Gastrocnemius medialis (tissue), 4 donors: ENCODE measurements at regions not wholly inside any gene's neighbourhood (a gene's known extent, or its start where the extent isn't known, plus 50 kb on each side); places are given as distances from the start of the nearest gene placed in this dataset.

Experiments
- ATAC-seq, 2 donors: fragments of 150-250 bp; one replicate each; pipeline ENCODE4 v1.9.1; 2016
- DNase-seq, 2 donors: peaks; one replicate each; pipeline ENCODE4 v3.0.0-alpha.2; 2019
- H3K27ac ChIP-seq, 4 donors: fragments of 200-600 bp; sonication (generic); 1 replicate in 1 of 4; 2 replicates in 3 of 4; pipeline ENCODE4 v1.5.1; 2016 to 2018; ENCODE audit warnings: mild to moderate bottlenecking in 2 of 4, moderate library complexity in 1 of 4
- H3K27me3 ChIP-seq, 3 donors: fragments of 200-600 bp; sonication (generic) in 2 of 3; 1 replicate in 1 of 3; 2 replicates in 2 of 3; pipeline versions ENCODE4 v1.5.1 to v1.6.0; 2016 to 2019; ENCODE audit warnings: mild to moderate bottlenecking in 1 of 3, moderate library complexity in 1 of 3
- H3K36me3 ChIP-seq, 2 donors: fragments of 200-600 bp; sonication (generic) in 1 of 2; one replicate each; pipeline ENCODE4 v1.5.1; 2017 to 2018
- H3K4me1 ChIP-seq, 2 donors: fragments of 200-600 bp; sonication (generic) in 1 of 2; one replicate each; pipeline ENCODE4 v1.5.1; 2016 to 2017; ENCODE audit warnings: mild to moderate bottlenecking in 2 of 2
- H3K4me3 ChIP-seq, 4 donors: fragments of 200-600 bp; sonication (generic) in 3 of 4; 1 replicate in 1 of 4; 2 replicates in 3 of 4; pipeline ENCODE4 v1.5.1; 2016 to 2019; ENCODE audit warnings: mild to moderate bottlenecking in 2 of 4
- H3K9me3 ChIP-seq, 3 donors: fragments of 200-600 bp; sonication (generic) in 2 of 3; 1 replicate in 1 of 3; 2 replicates in 2 of 3; pipeline ENCODE4 v1.5.1; 2016 to 2019
- CTCF ChIP-seq, 5 experiments: fragments of 450-650 bp in 3 of 5; fragments of 200-600 bp in 2 of 5; sonication (generic) in 2 of 5; IDR thresholded peaks in 4 of 5; conservative IDR thresholded peaks in 1 of 5; 1 replicate in 4 of 5; 2 replicates in 1 of 5; pipeline ENCODE4 v1.5.1; 2016 to 2019; ENCODE audit warnings: antibody characterized with exemption in 5 of 5, mild to moderate bottlenecking in 3 of 5, moderate library complexity in 3 of 5
- POLR2A ChIP-seq, 2 donors: fragments of 450-650 bp; IDR thresholded peaks; one replicate each; pipeline ENCODE4 v1.6.1; 2017; ENCODE audit warnings: antibody characterized with exemption in 2 of 2, mild to moderate bottlenecking in 2 of 2, moderate library complexity in 2 of 2
- in situ Hi-C, 4 donors: fragments of 200-750 bp; cut with MboI; loops; one replicate each; pipeline versions ENCODE4 v1.15.0 to v1.8.0; 2017; ENCODE audit warnings: low sequenced_read_pairs in 4 of 4
- intact Hi-C: fragments of 100-400 bp; cut with DNase I; formaldehyde crosslinking; loops from one replicate; pipeline ENCODE4 v1.15.1; 2023; ENCODE audit warnings: low total_unique reads

GRCh38 chr13:72639377-72639776 is 88.1 kb downstream of the MZT1 start:
- in situ Hi-C loops = no loop called here
- H3K36me3 ChIP-seq = no peaks in the 10 kb centered on the region
- H3K27ac ChIP-seq = no peak overlapping the region

GRCh38 chr13:72638059-72638815 is 89.2 kb downstream of the MZT1 start:
- no peak overlapping the region for H3K4me3 ChIP-seq
- no peaks in the 10 kb centered on the region for H3K9me3 ChIP-seq
- ATAC-seq (no peak), DNase-seq (no peak)
- H3K4me1 ChIP-seq = no peaks in the 10 kb centered on the region
- TF ChIP-seq POLR2A (IDR thresholded peaks at IDR 0.05) (no peak), CTCF (IDR thresholded peaks at IDR 0.05 in 4 of 5, conservative IDR thresholded peaks at IDR 0.05 in 1 of 5) (no peak)
- H3K27me3 ChIP-seq = no peaks in the 10 kb centered on the region
- intact Hi-C loops = no loop called here
- in situ Hi-C loops = no loop called here
- no peak overlapping the region for H3K27ac ChIP-seq
- no peaks in the 10 kb centered on the region for H3K36me3 ChIP-seq

More at GRCh38 chr13:72639377-72639776, 88.1 kb downstream of the MZT1 start:
- H3K4me1 ChIP-seq = no peaks in the 10 kb centered on the region
- no peak overlapping the region for H3K4me3 ChIP-seq
- intact Hi-C loops = no loop called here
- no peak for DNase-seq
- H3K9me3 ChIP-seq = no peaks in the 10 kb centered on the region
- no peak for TF ChIP-seq CTCF (IDR thresholded peaks at IDR 0.05 in 4 of 5, conservative IDR thresholded peaks at IDR 0.05 in 1 of 5)
- no peak for TF ChIP-seq POLR2A (IDR thresholded peaks at IDR 0.05)
- ATAC-seq = no peak
- H3K27me3 ChIP-seq = no peaks in the 10 kb centered on the region

GRCh38 chr13:72637561-72637960 is 89.9 kb downstream of the MZT1 start:
- Histone ChIP-seq H3K4me3 (no peak overlapping the region), H3K27ac (no peak overlapping the region), H3K4me1 (no peaks in the 10 kb centered on the region), H3K9me3 (no peaks in the 10 kb centered on the region), H3K27me3 (no peaks in the 10 kb centered on the region), H3K36me3 (no peaks in the 10 kb centered on the region)
- DNase-seq (no peak), ATAC-seq (no peak)
- in situ Hi-C loops = no loop called here
- intact Hi-C loops = no loop called here
- TF ChIP-seq CTCF (IDR thresholded peaks at IDR 0.05 in 4 of 5, conservative IDR thresholded peaks at IDR 0.05 in 1 of 5) (no peak), POLR2A (IDR thresholded peaks at IDR 0.05) (no peak)

- no peak for DNase-seq
- Histone ChIP-seq H3K9me3 (no peaks in the 10 kb centered on the region), H3K27ac (no peak overlapping the region), H3K4me3 (no peak overlapping the region), H3K4me1 (no peaks in the 10 kb centered on the region), H3K27me3 (no peaks in the 10 kb centered on the region), H3K36me3 (no peaks in the 10 kb centered on the region)
- TF ChIP-seq POLR2A (IDR thresholded peaks at IDR 0.05) (no peak), CTCF (IDR thresholded peaks at IDR 0.05 in 4 of 5, conservative IDR thresholded peaks at IDR 0.05 in 1 of 5) (no peak)
- in situ Hi-C loops (no loop called here), intact Hi-C loops (no loop called here)
- no peak for ATAC-seq
Observed at GRCh38 chr13:72634859-72635258, 92.6 kb downstream of the MZT1 start.

- H3K36me3 ChIP-seq = no peaks in the 10 kb centered on the region
- H3K27me3 ChIP-seq = no peaks in the 10 kb centered on the region
- no peak for TF ChIP-seq POLR2A (IDR thresholded peaks at IDR 0.05)
- no peak for TF ChIP-seq CTCF (IDR thresholded peaks at IDR 0.05 in 4 of 5, conservative IDR thresholded peaks at IDR 0.05 in 1 of 5)
- DNase-seq = no peak
- in situ Hi-C loops (no loop called here), intact Hi-C loops (no loop called here)
- no peak overlapping the region for H3K4me3 ChIP-seq
- ATAC-seq = no peak
- H3K4me1 ChIP-seq = no peaks in the 10 kb centered on the region
- H3K9me3 ChIP-seq = no peaks in the 10 kb centered on the region
- no peak overlapping the region for H3K27ac ChIP-seq
Observed at GRCh38 chr13:72622546-72622945, 104.9 kb downstream of the MZT1 start.
